ENCODE measurements at regions not wholly inside any gene's neighbourhood (a gene's known extent, or its start where the extent isn't known, plus 50 kb on each side); places are given as distances from the start of the nearest gene placed in this dataset.

- Mint-ChIP-seq H3K4me3 (no peak overlapping the region), H3K36me3 (ENCODE audit: low read depth) (no peaks in the 10 kb centered on the region), H3K9me3 (no peaks in the 10 kb centered on the region), H3K27ac (no peak overlapping the region), H3K27me3 (ENCODE audit: insufficient read depth) (peaks cover 4% of the 10 kb centered on the region), H3K4me1 (ENCODE audit: low read depth) (no peaks in the 10 kb centered on the region)
- intact Hi-C loops (cut with micrococcal nuclease), result no loop called here
- no peak for DNase-seq (ENCODE audit: low spot score)
Observed at GRCh38 chr17:73934696-73935095, 268.8 kb upstream of the RPL38 start.

DNA sequence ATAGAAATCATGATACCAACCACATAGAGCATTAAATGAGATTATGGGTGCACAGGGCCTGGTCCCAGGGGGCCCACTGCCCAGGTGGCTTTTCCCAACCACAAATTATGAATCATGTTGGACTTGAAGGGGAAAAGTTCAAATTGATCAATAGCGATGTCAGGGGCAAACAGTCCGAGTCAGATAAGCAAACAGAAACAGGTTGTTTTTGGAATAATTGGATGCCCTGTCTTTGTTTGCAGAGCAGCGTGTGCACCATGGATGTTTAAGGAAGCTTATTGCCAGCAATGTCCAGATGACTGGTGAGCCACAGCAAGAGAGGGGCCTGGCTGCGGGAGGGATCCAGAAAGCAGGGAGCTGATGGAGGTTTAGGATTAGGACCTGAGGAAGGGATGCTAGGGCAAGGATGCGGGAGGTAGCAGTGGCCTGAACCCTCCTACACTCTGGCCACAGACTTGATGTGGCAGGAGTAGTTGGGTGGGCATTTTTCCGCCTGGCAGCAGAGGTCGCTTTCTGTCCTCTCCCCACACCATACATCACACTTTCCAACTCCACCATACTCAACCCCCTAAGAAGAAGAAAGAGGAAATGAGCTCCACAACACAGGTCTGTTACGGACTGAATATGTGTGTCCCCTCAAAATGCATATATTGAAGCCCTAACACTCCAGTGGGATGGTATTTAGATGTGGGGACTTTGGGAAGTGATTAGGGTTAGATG lies 266.4 kb upstream of the RPL38 start:
- DNase-seq (ENCODE audit: low spot score), result no peak
- intact Hi-C loops (cut with micrococcal nuclease), result no loop called here
- Mint-ChIP-seq H3K9me3 (no peaks in the 10 kb centered on the region), H3K4me3 (no peak overlapping the region), H3K27ac (no peak overlapping the region), H3K36me3 (ENCODE audit: low read depth) (no peaks in the 10 kb centered on the region), H3K4me1 (ENCODE audit: low read depth) (no peaks in the 10 kb centered on the region), H3K27me3 (ENCODE audit: insufficient read depth) (peaks cover 2% of the 10 kb centered on the region)

DNA sequence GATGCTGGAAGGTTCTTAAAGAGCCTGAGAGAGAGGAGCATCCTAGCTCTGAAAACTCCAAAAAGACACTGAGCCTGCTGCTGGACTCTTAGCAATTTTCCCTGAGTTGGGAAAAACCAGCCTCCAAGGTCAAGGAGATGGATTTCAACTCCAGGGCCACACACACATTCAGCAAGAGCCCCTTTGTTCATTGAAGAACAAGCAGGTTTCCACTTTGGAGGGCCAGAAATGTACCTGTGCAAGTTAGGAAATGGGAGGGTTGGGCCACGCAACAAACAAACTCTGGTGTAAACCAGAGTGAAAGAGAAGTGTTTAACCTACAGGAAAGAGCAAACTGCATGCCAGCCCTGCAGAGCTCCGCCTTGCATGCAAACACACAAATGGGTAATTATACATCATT lies 264.8 kb upstream of the RPL38 start:
- no peak overlapping the region for H3K4me3 Mint-ChIP-seq
- peaks cover 2% of the 10 kb centered on the region for H3K27me3 Mint-ChIP-seq (ENCODE audit: insufficient read depth)
- no peaks in the 10 kb centered on the region for H3K9me3 Mint-ChIP-seq
- intact Hi-C loops (cut with micrococcal nuclease), result no loop called here
- no peaks in the 10 kb centered on the region for H3K36me3 Mint-ChIP-seq (ENCODE audit: low read depth)
- no peaks in the 10 kb centered on the region for H3K4me1 Mint-ChIP-seq (ENCODE audit: low read depth)
- no peak overlapping the region for H3K27ac Mint-ChIP-seq
- no peak for DNase-seq (ENCODE audit: low spot score)

DNA sequence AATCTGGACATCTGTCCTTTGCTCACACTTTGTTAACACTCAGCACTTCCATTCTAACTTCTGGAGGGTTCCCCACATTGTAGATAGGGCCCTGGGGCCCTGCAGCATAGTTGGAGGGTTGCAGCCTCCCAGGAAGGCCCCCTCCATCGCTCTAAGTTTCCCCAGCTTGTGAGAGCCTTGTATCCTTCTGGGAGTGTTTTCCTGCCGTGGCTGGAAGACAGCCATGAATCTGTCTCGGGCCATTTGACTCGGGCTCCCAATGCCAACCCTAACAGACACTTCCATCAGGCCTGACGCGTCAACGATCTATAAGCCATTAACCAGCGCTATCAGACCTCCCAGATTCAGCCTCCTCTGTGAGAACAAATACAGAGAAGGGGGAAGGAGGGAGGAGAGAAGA lies 263.7 kb upstream of the RPL38 start:
- peaks cover 2% of the 10 kb centered on the region for H3K27me3 Mint-ChIP-seq (ENCODE audit: insufficient read depth)
- DNase-seq (ENCODE audit: low spot score), result no peak
- intact Hi-C loops (cut with micrococcal nuclease), result no loop called here
- H3K4me1 Mint-ChIP-seq (ENCODE audit: low read depth), result no peaks in the 10 kb centered on the region
- H3K36me3 Mint-ChIP-seq (ENCODE audit: low read depth), result no peaks in the 10 kb centered on the region
- no peak overlapping the region for H3K27ac Mint-ChIP-seq
- H3K9me3 Mint-ChIP-seq, result no peaks in the 10 kb centered on the region
- H3K4me3 Mint-ChIP-seq, result no peak overlapping the region

GRCh38 chr17:73940511-73940910 lies 263.0 kb upstream of the RPL38 start:
- H3K27me3 Mint-ChIP-seq (ENCODE audit: insufficient read depth), result peaks cover 2% of the 10 kb centered on the region
- H3K9me3 Mint-ChIP-seq, result no peaks in the 10 kb centered on the region
- H3K27ac Mint-ChIP-seq, result no peak overlapping the region
- H3K4me3 Mint-ChIP-seq, result no peak overlapping the region
- intact Hi-C loops (cut with micrococcal nuclease), result no loop called here
- H3K36me3 Mint-ChIP-seq (ENCODE audit: low read depth), result no peaks in the 10 kb centered on the region
- H3K4me1 Mint-ChIP-seq (ENCODE audit: low read depth), result no peaks in the 10 kb centered on the region
- DNase-seq (ENCODE audit: low spot score), result no peak

DNA sequence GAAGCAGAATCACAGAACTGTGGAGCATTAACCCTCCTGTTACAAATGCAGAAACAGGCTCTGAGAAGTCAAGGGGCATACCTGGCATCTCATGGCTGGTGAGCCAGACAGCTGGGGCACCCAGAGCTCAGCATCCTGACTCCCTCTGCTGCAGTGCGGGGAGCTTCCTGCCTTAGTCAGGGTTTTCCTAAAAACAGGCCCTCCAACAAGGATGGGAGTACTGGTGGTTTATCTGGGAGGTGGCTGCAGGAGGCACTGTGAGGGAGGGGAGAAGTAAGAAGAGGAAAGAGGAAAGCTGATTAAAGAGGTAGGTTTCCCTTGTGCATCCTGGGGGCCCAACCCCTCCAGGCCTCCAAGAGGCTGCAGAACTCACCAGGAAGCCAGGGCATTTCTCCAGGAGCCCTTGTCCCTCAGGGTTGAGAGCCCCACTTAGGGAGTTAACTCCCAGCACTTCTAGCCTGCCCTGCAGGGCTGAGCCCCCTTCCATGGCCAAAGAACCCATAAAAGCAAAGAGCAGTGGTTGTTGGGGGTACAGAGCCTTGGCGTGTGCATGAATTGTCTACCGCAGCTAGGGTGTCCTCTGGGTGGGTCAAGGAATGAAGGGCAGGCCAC lies 261.5 kb upstream of the RPL38 start:
- H3K36me3 Mint-ChIP-seq (ENCODE audit: low read depth), result no peaks in the 10 kb centered on the region
- no peak overlapping the region for H3K4me3 Mint-ChIP-seq
- no peak for DNase-seq (ENCODE audit: low spot score)
- H3K9me3 Mint-ChIP-seq, result no peaks in the 10 kb centered on the region
- no peaks in the 10 kb centered on the region for H3K27me3 Mint-ChIP-seq (ENCODE audit: insufficient read depth)
- no peak overlapping the region for H3K27ac Mint-ChIP-seq
- intact Hi-C loops (cut with micrococcal nuclease), result no loop called here
- no peaks in the 10 kb centered on the region for H3K4me1 Mint-ChIP-seq (ENCODE audit: low read depth)

- Mint-ChIP-seq H3K27me3 (ENCODE audit: insufficient read depth) (no peaks in the 10 kb centered on the region), H3K9me3 (no peaks in the 10 kb centered on the region), H3K27ac (no peak overlapping the region), H3K36me3 (ENCODE audit: low read depth) (no peaks in the 10 kb centered on the region), H3K4me1 (ENCODE audit: low read depth) (no peaks in the 10 kb centered on the region), H3K4me3 (no peak overlapping the region)
- no peak for DNase-seq (ENCODE audit: low spot score)
- intact Hi-C loops (cut with micrococcal nuclease), result no loop called here
Observed at GRCh38 chr17:73942703-73943415, 260.6 kb upstream of the RPL38 start.

GRCh38 chr17:73943416-73944110 lies 259.9 kb upstream of the RPL38 start:
- no peak for DNase-seq (ENCODE audit: low spot score)
- Mint-ChIP-seq H3K27ac (no peak overlapping the region), H3K27me3 (ENCODE audit: insufficient read depth) (no peaks in the 10 kb centered on the region), H3K4me3 (no peak overlapping the region), H3K36me3 (ENCODE audit: low read depth) (no peaks in the 10 kb centered on the region), H3K4me1 (ENCODE audit: low read depth) (no peaks in the 10 kb centered on the region), H3K9me3 (no peaks in the 10 kb centered on the region)
- intact Hi-C loops (cut with micrococcal nuclease), result no loop called here

DNA sequence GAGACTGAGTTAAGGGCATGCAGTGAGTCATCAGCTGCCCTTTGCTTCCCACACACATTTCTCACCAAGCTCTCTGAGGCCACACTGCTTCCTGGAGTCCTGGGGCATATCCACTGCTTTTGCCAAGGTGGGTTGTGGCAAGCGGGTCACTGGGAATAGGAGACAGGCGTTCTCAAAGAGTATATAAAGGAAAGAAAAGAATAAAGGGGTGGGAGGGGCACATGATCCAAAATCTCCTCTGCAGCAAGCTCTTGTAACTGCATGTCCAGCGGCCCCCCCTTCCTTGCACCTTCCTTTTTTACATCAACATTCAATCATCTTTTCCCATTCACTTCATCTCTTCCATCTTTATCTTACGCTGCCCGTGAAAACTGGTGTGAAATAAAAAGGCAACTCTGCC lies 259.1 kb upstream of the RPL38 start:
- intact Hi-C loops (cut with micrococcal nuclease), result no loop called here
- Mint-ChIP-seq H3K4me3 (no peak overlapping the region), H3K27ac (no peak overlapping the region)

DNA sequence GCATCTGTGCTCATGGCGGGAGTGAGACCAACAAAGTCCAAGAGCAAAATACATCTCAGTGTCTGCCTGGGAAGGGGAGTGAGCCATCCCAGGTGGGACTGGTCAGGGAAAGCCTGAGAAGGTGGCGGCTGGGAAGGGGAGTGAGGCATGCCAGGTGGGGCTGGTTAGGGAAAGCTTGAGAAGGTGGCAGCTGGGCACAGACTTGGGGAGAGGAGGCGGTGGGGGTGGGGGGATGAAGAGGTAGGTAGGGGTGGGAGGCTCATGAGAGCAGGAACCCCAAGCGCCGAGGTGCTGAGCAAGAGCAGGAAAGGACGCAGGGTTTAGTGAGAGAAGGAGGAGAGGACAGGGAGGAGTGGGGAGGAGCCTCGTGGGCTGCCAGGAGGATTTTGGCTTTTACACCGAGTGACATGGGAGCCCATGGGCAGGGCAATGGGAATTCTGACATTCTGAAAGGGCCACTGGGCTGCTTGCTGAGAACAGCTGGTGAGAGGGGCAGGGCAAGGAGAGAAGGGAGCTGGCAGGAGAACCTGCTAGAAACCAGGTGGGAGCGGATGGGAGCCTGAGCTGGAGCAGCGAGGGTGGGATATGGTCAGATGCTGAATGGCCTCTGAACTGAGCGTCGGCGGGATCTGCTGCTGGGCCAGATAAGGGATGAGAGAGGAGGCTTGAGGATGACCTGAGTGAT lies 256.1 kb upstream of the RPL38 start:
- Mint-ChIP-seq H3K4me3 (no peak overlapping the region), H3K4me1 (ENCODE audit: low read depth) (no peaks in the 10 kb centered on the region), H3K27me3 (ENCODE audit: insufficient read depth) (peaks cover 10% of the 10 kb centered on the region), H3K27ac (no peak overlapping the region), H3K9me3 (no peaks in the 10 kb centered on the region), H3K36me3 (ENCODE audit: low read depth) (no peaks in the 10 kb centered on the region)
- intact Hi-C loops (cut with micrococcal nuclease), result no loop called here
- DNase-seq (ENCODE audit: low spot score), result no peak

More for the DNA sequence above, 259.1 kb upstream of the RPL38 start:
- DNase-seq (ENCODE audit: low spot score), result no peak
- H3K9me3 Mint-ChIP-seq, result no peaks in the 10 kb centered on the region
- no peaks in the 10 kb centered on the region for H3K4me1 Mint-ChIP-seq (ENCODE audit: low read depth)
- H3K27me3 Mint-ChIP-seq (ENCODE audit: insufficient read depth), result no peaks in the 10 kb centered on the region
- H3K36me3 Mint-ChIP-seq (ENCODE audit: low read depth), result no peaks in the 10 kb centered on the region

DNA sequence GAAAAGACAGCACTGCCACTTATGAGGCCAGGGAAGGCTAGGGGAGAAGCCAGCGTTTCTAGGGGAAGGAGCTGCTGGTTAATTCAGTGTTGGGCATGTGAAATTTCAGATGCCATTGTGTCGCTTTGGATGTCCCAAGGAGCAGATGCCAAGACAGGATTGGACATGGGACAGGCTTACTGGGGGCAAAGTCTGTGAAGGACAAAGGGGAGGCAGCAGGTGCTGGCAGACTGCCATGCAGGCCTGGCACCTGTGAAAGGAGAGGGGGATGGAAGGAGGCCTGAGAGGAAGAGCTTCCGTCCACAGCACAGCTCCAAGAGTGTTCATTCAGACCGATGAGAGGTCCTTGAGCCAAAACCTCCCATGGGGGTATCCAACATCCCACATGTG lies 255.5 kb upstream of the RPL38 start:
- Mint-ChIP-seq H3K4me1 (ENCODE audit: low read depth) (no peaks in the 10 kb centered on the region), H3K4me3 (no peak overlapping the region), H3K36me3 (ENCODE audit: low read depth) (no peaks in the 10 kb centered on the region), H3K27ac (no peak overlapping the region), H3K9me3 (no peaks in the 10 kb centered on the region), H3K27me3 (ENCODE audit: insufficient read depth) (peaks cover 10% of the 10 kb centered on the region)
- intact Hi-C loops (cut with micrococcal nuclease), result no loop called here
- no peak for DNase-seq (ENCODE audit: low spot score)

- Mint-ChIP-seq H3K4me1 (ENCODE audit: low read depth) (no peaks in the 10 kb centered on the region), H3K36me3 (ENCODE audit: low read depth) (no peaks in the 10 kb centered on the region), H3K27me3 (ENCODE audit: insufficient read depth) (peaks cover 10% of the 10 kb centered on the region), H3K9me3 (no peaks in the 10 kb centered on the region), H3K4me3 (no peak overlapping the region), H3K27ac (no peak overlapping the region)
- no peak for DNase-seq (ENCODE audit: low spot score)
- intact Hi-C loops (cut with micrococcal nuclease), result no loop called here
Observed at GRCh38 chr17:73949903-73950592, 253.4 kb upstream of the RPL38 start.
